ENCODE measurements at regions not wholly inside any gene's neighbourhood (a gene's known extent, or its start where the extent isn't known, plus 50 kb on each side); places are given as distances from the start of the nearest gene placed in this dataset.

- Mint-ChIP-seq H3K36me3 (no peaks in the 10 kb centered on the region), H3K27me3 (ENCODE audit: low read depth) (no peaks in the 10 kb centered on the region), H3K4me1 (peaks cover 2% of the 10 kb centered on the region; the same call in 1 of the 2 replicates), H3K27ac (no peak overlapping the region), H3K4me3 (no peak overlapping the region), H3K9me3 (no peaks in the 10 kb centered on the region)
- ATAC-seq (peak; percentile 66), DNase-seq (ENCODE audit: low spot score) (peak; percentile 13)
- ChIA-PET CTCF (no interaction called here), POLR2A (no interaction called here)
- TF ChIP-seq ARID4B (CRISPR knock-in tag; IDR thresholded peaks at IDR 0.05; ENCODE audit: borderline replicate concordance) (no peak), ETV6 (CRISPR knock-in tag; IDR thresholded peaks at IDR 0.05) (no peak), CTCF (IDR thresholded peaks at IDR 0.05) (no peak), E2F4 (CRISPR knock-in tag; IDR thresholded peaks at IDR 0.05; ENCODE audit: borderline replicate concordance, low read depth) (no peak), ZNF416 (CRISPR knock-in tag; IDR thresholded peaks at IDR 0.05) (no peak), TEAD4 (CRISPR knock-in tag; IDR thresholded peaks at IDR 0.05) (no peak), E2F5 (CRISPR knock-in tag; IDR thresholded peaks at IDR 0.05) (no peak), CBFB (CRISPR knock-in tag; IDR thresholded peaks at IDR 0.05; ENCODE audit: low read depth) (no peak), OVOL2 (CRISPR knock-in tag; IDR thresholded peaks at IDR 0.05; ENCODE audit: borderline replicate concordance) (no peak), ZNF532 (CRISPR knock-in tag; IDR thresholded peaks at IDR 0.05; ENCODE audit: borderline replicate concordance) (no peak), NFYB (CRISPR knock-in tag; conservative IDR thresholded peaks at IDR 0.05; ENCODE audit: low read depth) (no peak), ZNF425 (CRISPR knock-in tag; conservative IDR thresholded peaks at IDR 0.05) (no peak), ZNF232 (CRISPR knock-in tag; IDR thresholded peaks at IDR 0.05) (no peak), ZNF281 (CRISPR knock-in tag; IDR thresholded peaks at IDR 0.05) (no peak), CDX4 (CRISPR knock-in tag; IDR thresholded peaks at IDR 0.05; ENCODE audit: borderline replicate concordance) (no peak)
Observed at GRCh38 chr9:117869287-117869686, 165.1 kb downstream of the TLR4 start.

Measured in WTC11 (cell line).